Sciatic nerve (tissue), 2 donors: ENCODE measurements at regions not wholly inside any gene's neighbourhood (a gene's known extent, or its start where the extent isn't known, plus 50 kb on each side); places are given as distances from the start of the nearest gene placed in this dataset.
"Not testable (repeated sequence)": the region's sequence is repeated elsewhere in the genome, so short reads cannot be mapped to it uniquely, and the experiment has no call there.

Source experiments
- ATAC-seq: fragments of 200-7000 bp; cut with Tn5 transposase; one replicate; pipeline ENCODE4 v1.9.1; 2020; ENCODE audit warnings: mild to moderate bottlenecking, moderate library complexity
- DNase-seq: peaks from one replicate; pipeline ENCODE4 v3.0.0-alpha.2; 2020; ENCODE audit warnings: low spot score
- intact Hi-C: fragments of 100-400 bp; cut with DNase I; formaldehyde crosslinking; loops from one replicate; pipeline ENCODE4 v1.14.2; 2022
- donor health status: DM: no; HTN: no; CAD: no.
- donor health status: DM: no; HTN: no; CAD: no.

- intact Hi-C loops, result no loop called here
- DNase-seq (no peak), ATAC-seq (no peak)
Measured at GRCh38 chr3:147333098-147333497, 73.2 kb downstream of the ZIC4 start.

GRCh38 chr3:147328711-147329110, 77.6 kb downstream of the ZIC4 start:
- intact Hi-C loops, result no loop called here
- DNase-seq (no peak), ATAC-seq (no peak)

- ATAC-seq, result no peak
- intact Hi-C loops, result no loop called here
- no peak for DNase-seq
Measured at GRCh38 chr3:147324356-147324755, 82.0 kb downstream of the ZIC4 start.

- DNase-seq, result no peak
- no peak for ATAC-seq
- intact Hi-C loops, result no loop called here
Measured at GRCh38 chr3:147318900-147319299, 87.4 kb downstream of the ZIC4 start.

GRCh38 chr3:147317080-147317479, 89.3 kb downstream of the ZIC4 start:
- ATAC-seq, intact Hi-C loops, DNase-seq: not testable (repeated sequence)

GRCh38 chr3:147313513-147313912, 92.8 kb downstream of the ZIC4 start:
- DNase-seq (no peak), ATAC-seq (no peak)
- intact Hi-C loops, result no loop called here

GRCh38 chr3:147312786-147313280, 93.5 kb downstream of the ZIC4 start:
- no peak for DNase-seq
- ATAC-seq, result no peak
- intact Hi-C loops, result no loop called here

- ATAC-seq (no peak), DNase-seq (no peak)
- intact Hi-C loops, result no loop called here
Measured at GRCh38 chr3:147311716-147312115, 94.6 kb downstream of the ZIC4 start.

GRCh38 chr3:147305533-147306250, 100.7 kb downstream of the ZIC4 start:
- intact Hi-C loops, result no loop called here
- ATAC-seq (no peak), DNase-seq (no peak)

GRCh38 chr3:147304756-147305155, 101.6 kb downstream of the ZIC4 start:
- ATAC-seq (no peak), DNase-seq (no peak)
- intact Hi-C loops, result no loop called here

- intact Hi-C loops, result no loop called here
- no peak for DNase-seq
- no peak for ATAC-seq
Measured at GRCh38 chr3:147301781-147302180, 104.6 kb downstream of the ZIC4 start.

- intact Hi-C loops, result no loop called here
- ATAC-seq, result no peak
- no peak for DNase-seq
Measured at GRCh38 chr3:147299656-147300055, 106.7 kb downstream of the ZIC4 start.

- DNase-seq, result no peak
- intact Hi-C loops, result no loop called here
- ATAC-seq, result peak; percentile 44
Measured at GRCh38 chr3:147298511-147298982, 107.8 kb downstream of the ZIC4 start.

- DNase-seq (no peak), ATAC-seq (no peak)
- intact Hi-C loops, result no loop called here
Measured at GRCh38 chr3:147297761-147298350, 108.5 kb downstream of the ZIC4 start.

GRCh38 chr3:147287370-147287769, 119.0 kb downstream of the ZIC4 start:
- intact Hi-C loops, DNase-seq, ATAC-seq: not testable (repeated sequence)

- intact Hi-C loops, result no loop called here
- no peak for ATAC-seq
Measured at GRCh38 chr3:147269907-147270306, 136.4 kb downstream of the ZIC4 start.

GRCh38 chr3:147267434-147267833, 138.9 kb downstream of the ZIC4 start:
- ATAC-seq, result no peak

More at GRCh38 chr3:147269907-147270306, 136.4 kb downstream of the ZIC4 start:
- DNase-seq, result no peak

GRCh38 chr3:147257944-147258343, 148.4 kb downstream of the ZIC4 start:
- DNase-seq (no peak), ATAC-seq (no peak)
- intact Hi-C loops, result no loop called here

More at GRCh38 chr3:147267434-147267833, 138.9 kb downstream of the ZIC4 start:
- intact Hi-C loops, result no loop called here
- no peak for DNase-seq

GRCh38 chr3:147256739-147257138, 149.6 kb downstream of the ZIC4 start:
- ATAC-seq, result no peak
- intact Hi-C loops, result no loop called here

GRCh38 chr3:147246906-147247305, 159.4 kb downstream of the ZIC4 start:
- intact Hi-C loops, result no loop called here
- ATAC-seq (no peak), DNase-seq (no peak)

More at GRCh38 chr3:147256739-147257138, 149.6 kb downstream of the ZIC4 start:
- no peak for DNase-seq
